T-cell (primary cell): ENCODE measurements at regions not wholly inside any gene's neighbourhood (a gene's known extent, or its start where the extent isn't known, plus 50 kb on each side); places are given as distances from the start of the nearest gene placed in this dataset.

Experiments used
- ATAC-seq, 4 experiments: fragments of 200-7000 bp in 3 of 4; fragments of 150-1000 bp in 1 of 4; cut with Tn5 transposase; replicated peaks in 1 of 4; 1 replicate in 3 of 4; 2 replicates in 1 of 4; pipeline ENCODE4 v1.10.0; 2021; ENCODE audit warnings: moderate library complexity in 3 of 4, mild to moderate bottlenecking in 2 of 4, moderate number of reproducible peaks in 1 of 4
- CTCF ChIA-PET, 2 donors: fragments of 300-600 bp; sonication (Branson Sonifier 250); formaldehyde crosslinking; loops; one replicate each; lab custom pipeline; 2022; ENCODE audit warnings: antibody characterized with exemption in 2 of 2; lab: Charles Lee
- POLR2A ChIA-PET, 2 donors: fragments of 300-600 bp; sonication (Branson Sonifier 250); formaldehyde crosslinking; loops; one replicate each; lab custom pipeline; 2022; ENCODE audit warnings: antibody characterized with exemption in 2 of 2; lab: Charles Lee
- DNase-seq, 35 experiments: peaks; one replicate each; pipeline versions ENCODE4 v3.0.0 to v3.0.0-alpha.2; 2013 to 2023
- H3K27ac ChIP-seq: one replicate; pipeline ENCODE4 v1.5.1; 2013; ENCODE audit warnings: low read length
- H3K27me3 ChIP-seq, 2 experiments: replicated peaks in 1 of 2; 1 replicate in 1 of 2; 2 replicates in 1 of 2; pipeline versions ENCODE4 v1.6.1 to v1.7.0; 2013; ENCODE audit warnings: low read length in 1 of 2, mixed read lengths in 1 of 2; ENCODE audit not compliant: control insufficient read depth in 2 of 2, insufficient read depth in 2 of 2; ENCODE audit errors: extremely low read depth in 1 of 2
- H3K36me3 ChIP-seq, 2 donors: 1 replicate in 1 of 2; 2 replicates in 1 of 2; pipeline versions ENCODE4 v1.6.1 to v1.7.0; 2013; ENCODE audit warnings: low read length in 1 of 2; ENCODE audit not compliant: control insufficient read depth in 2 of 2, insufficient read depth in 1 of 2; ENCODE audit errors: extremely low read depth in 1 of 2
- H3K4me1 ChIP-seq, 2 experiments: 1 replicate in 1 of 2; 2 replicates in 1 of 2; pipeline versions ENCODE4 v1.6.1 to v1.7.0; 2013; ENCODE audit warnings: low read length in 2 of 2, mixed read lengths in 1 of 2; ENCODE audit not compliant: insufficient read depth in 2 of 2, control insufficient read depth in 1 of 2; ENCODE audit errors: extremely low read depth in 1 of 2
- H3K4me3 ChIP-seq, 2 donors: 1 replicate in 1 of 2; 2 replicates in 1 of 2; pipeline versions ENCODE4 v1.5.1 to v1.7.0; 2013; ENCODE audit warnings: mild to moderate bottlenecking in 2 of 2, low read length in 1 of 2, moderate library complexity in 1 of 2; ENCODE audit not compliant: control insufficient read depth in 1 of 2; ENCODE audit errors: extremely low read depth in 1 of 2
- H3K9me3 ChIP-seq: 2 replicates; pipeline ENCODE4 v1.7.0; 2013
- H3K27ac Mint-ChIP-seq, 2 donors: one replicate each; pipeline ENCODE4 v1.8.0; 2020 to 2021; ENCODE audit warnings: mild to moderate bottlenecking in 2 of 2, mixed read lengths in 2 of 2
- H3K27me3 Mint-ChIP-seq, 2 donors: one replicate each; pipeline ENCODE4 v1.8.0; 2021 to 2022; ENCODE audit warnings: mixed read lengths in 2 of 2
- H3K36me3 Mint-ChIP-seq: one replicate; pipeline ENCODE4 v1.8.0; 2021; ENCODE audit warnings: mixed read lengths
- H3K4me1 Mint-ChIP-seq, 3 donors: one replicate each; pipeline ENCODE4 v1.8.0; 2020 to 2022; ENCODE audit warnings: mixed read lengths in 3 of 3, mild to moderate bottlenecking in 1 of 3
- H3K4me3 Mint-ChIP-seq, 3 donors: one replicate each; pipeline ENCODE4 v1.8.0; 2020 to 2022; ENCODE audit warnings: mild to moderate bottlenecking in 3 of 3, mixed read lengths in 3 of 3, moderate library complexity in 3 of 3
- H3K9me3 Mint-ChIP-seq, 3 donors: one replicate each; pipeline ENCODE4 v1.8.0; 2020 to 2022; ENCODE audit warnings: mixed read lengths in 3 of 3
- WGBS: methylation state at CpG from one replicate; pipeline ENCODE4 v1.1.5; 2013; ENCODE audit warnings: missing lambda C conversion rate; ENCODE audit not compliant: insufficient coverage; 5-methylcytosine and 5-hydroxymethylcytosine counted together

DNA sequence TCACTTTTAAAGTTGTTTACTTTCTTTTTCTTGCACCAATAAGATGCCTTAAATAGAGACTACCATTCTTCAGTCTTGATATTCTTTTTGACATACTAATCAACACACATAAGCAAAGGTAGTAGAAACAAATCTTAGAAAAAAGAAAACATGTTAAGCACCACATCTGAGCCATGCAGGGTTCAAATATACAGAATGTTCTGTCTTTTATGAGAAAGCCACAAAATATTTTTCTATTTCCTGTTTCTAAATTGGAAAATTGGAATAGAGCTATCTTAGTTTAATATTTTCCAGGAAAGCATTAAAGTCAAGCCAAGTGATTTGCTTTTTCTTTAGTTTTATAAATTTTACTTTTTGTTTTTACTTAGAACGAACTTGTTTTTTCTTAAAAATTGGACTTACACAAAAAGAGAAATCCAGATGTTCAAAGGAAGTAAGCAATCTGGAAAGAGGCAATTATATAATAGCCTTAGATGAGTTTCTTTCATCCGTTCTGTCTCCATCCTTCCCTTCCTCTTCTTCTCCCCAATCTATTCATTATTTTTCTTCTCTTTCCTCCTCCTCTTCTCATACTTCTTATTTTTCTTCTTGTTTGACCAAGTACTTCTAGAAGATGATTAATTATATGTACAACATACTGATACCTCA, 731.7 kb downstream of the SQOR start:
- Mint-ChIP-seq H3K4me1 (no peaks in the 10 kb centered on the region), H3K9me3 (peaks cover 7 to 26% (median 14%) of the 10 kb centered on the region in 3 donors), H3K36me3 (no peaks in the 10 kb centered on the region), H3K27me3 (peaks cover 0 to 2% of the 10 kb centered on the region in 2 donors), H3K4me3 (no peak overlapping the region), H3K27ac (no peak overlapping the region)
- CTCF ChIA-PET = no interaction called here
- H3K9me3 ChIP-seq = peaks cover 5% of the 10 kb centered on the region
- no peaks in the 10 kb centered on the region for H3K4me1 ChIP-seq
- H3K36me3 ChIP-seq = no peaks in the 10 kb centered on the region
- no peaks in the 10 kb centered on the region for H3K27me3 ChIP-seq
- POLR2A ChIA-PET = no interaction called here
- WGBS = no CpG with 5 or more reads among the region's 2 CpGs
- ATAC-seq (no peak), DNase-seq (no peak)
- H3K27ac ChIP-seq = no peak overlapping the region
- H3K4me3 ChIP-seq = no peak overlapping the region

DNA sequence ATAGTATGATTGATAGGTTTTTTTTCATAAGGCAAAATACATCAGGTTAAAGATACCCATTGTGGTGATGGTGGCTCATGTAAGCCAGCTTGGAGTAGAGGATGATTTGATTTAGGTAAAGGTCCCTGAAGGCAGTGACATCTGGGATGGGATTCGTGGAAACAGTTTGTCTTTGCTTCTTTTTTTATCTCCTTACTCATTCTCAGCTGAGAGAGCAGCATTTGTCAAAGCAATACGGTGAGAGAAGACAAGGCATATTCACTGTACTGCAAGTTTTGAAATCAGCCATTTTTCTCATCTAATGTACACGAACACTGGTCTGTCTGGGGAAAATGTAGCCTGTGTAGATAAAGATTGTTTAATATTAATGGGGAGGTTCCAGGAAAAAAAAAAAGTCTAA, 749.1 kb downstream of the SQOR start:
- no peak for DNase-seq
- Histone ChIP-seq H3K4me1 (no peaks in the 10 kb centered on the region), H3K4me3 (no peak overlapping the region), H3K27me3 (no peaks in the 10 kb centered on the region), H3K9me3 (no peaks in the 10 kb centered on the region), H3K27ac (no peak overlapping the region), H3K36me3 (no peaks in the 10 kb centered on the region)
- Mint-ChIP-seq H3K36me3 (no peaks in the 10 kb centered on the region), H3K4me1 (no peaks in the 10 kb centered on the region), H3K4me3 (no peak overlapping the region), H3K27me3 (no peaks in the 10 kb centered on the region), H3K9me3 (peaks cover 0 to 5% (median 4%) of the 10 kb centered on the region in 3 donors), H3K27ac (no peak overlapping the region)
- no peak for ATAC-seq
- WGBS = no CpG with 5 or more reads among the region's 3 CpGs
- ChIA-PET POLR2A (no interaction called here), CTCF (no interaction called here)

GRCh38 chr15:46386356-46386755, 751.5 kb downstream of the SQOR start:
- Histone ChIP-seq H3K27ac (no peak overlapping the region), H3K9me3 (no peaks in the 10 kb centered on the region), H3K36me3 (no peaks in the 10 kb centered on the region), H3K4me3 (no peak overlapping the region), H3K27me3 (no peaks in the 10 kb centered on the region), H3K4me1 (no peaks in the 10 kb centered on the region)
- ChIA-PET POLR2A (no interaction called here), CTCF (no interaction called here)
- Mint-ChIP-seq H3K27ac (no peak overlapping the region), H3K4me3 (no peak overlapping the region), H3K27me3 (no peaks in the 10 kb centered on the region), H3K9me3 (peaks cover 10 to 13% (median 13%) of the 10 kb centered on the region in 3 donors), H3K36me3 (no peaks in the 10 kb centered on the region), H3K4me1 (no peaks in the 10 kb centered on the region)
- ATAC-seq (no peak), DNase-seq (no peak)
- WGBS = no CpG with 5 or more reads among the region's 1 CpG

GRCh38 chr15:46389739-46390138, 754.9 kb downstream of the SQOR start:
- no peaks in the 10 kb centered on the region for H3K27me3 ChIP-seq
- Mint-ChIP-seq H3K36me3 (no peaks in the 10 kb centered on the region), H3K4me3 (no peak overlapping the region), H3K27ac (no peak overlapping the region), H3K9me3 (peaks cover 13 to 21% (median 19%) of the 10 kb centered on the region in 3 donors), H3K4me1 (no peaks in the 10 kb centered on the region), H3K27me3 (no peaks in the 10 kb centered on the region)
- CTCF ChIA-PET = no interaction called here
- POLR2A ChIA-PET = no interaction called here
- no peak for ATAC-seq
- peaks cover 2% of the 10 kb centered on the region for H3K9me3 ChIP-seq
- no CpG with 5 or more reads among the region's 4 CpGs for WGBS
- H3K4me3 ChIP-seq = no peak overlapping the region
- H3K27ac ChIP-seq = no peak overlapping the region
- H3K4me1 ChIP-seq = no peaks in the 10 kb centered on the region
- H3K36me3 ChIP-seq = no peaks in the 10 kb centered on the region
- no peak for DNase-seq

DNA sequence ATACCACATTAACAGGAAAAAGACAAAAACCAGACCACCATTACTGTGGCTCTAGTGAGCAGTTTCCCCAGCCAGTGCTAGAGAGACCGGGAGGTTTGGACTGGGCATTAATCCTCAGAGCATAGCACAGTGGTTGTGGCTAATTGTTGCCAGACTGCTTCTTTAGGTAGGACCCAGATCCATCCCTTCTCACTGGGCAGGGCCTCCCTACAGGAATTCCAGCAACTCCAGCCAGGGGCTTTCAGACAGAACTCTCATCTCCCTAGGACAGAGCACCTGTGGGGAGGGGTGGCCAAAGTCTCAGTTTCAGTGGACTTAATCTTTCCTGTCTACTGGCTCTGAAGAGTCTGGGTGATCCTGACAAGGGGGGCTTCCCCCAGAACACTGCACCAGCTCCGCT, 759.6 kb downstream of the SQOR start:
- Histone ChIP-seq H3K9me3 (peaks cover 2% of the 10 kb centered on the region), H3K27ac (no peak overlapping the region), H3K27me3 (no peaks in the 10 kb centered on the region), H3K4me1 (no peaks in the 10 kb centered on the region), H3K36me3 (no peaks in the 10 kb centered on the region), H3K4me3 (no peak overlapping the region)
- Mint-ChIP-seq H3K27me3 (no peaks in the 10 kb centered on the region), H3K4me1 (no peaks in the 10 kb centered on the region), H3K27ac (no peak overlapping the region), H3K4me3 (no peak overlapping the region), H3K9me3 (peaks cover 15 to 32% (median 20%) of the 10 kb centered on the region in 3 donors), H3K36me3 (no peaks in the 10 kb centered on the region)
- POLR2A ChIA-PET = no interaction called here
- DNase-seq (no peak), ATAC-seq (no peak)
- WGBS = no CpG with 5 or more reads among the region's 2 CpGs
- CTCF ChIA-PET = no interaction called here

DNA sequence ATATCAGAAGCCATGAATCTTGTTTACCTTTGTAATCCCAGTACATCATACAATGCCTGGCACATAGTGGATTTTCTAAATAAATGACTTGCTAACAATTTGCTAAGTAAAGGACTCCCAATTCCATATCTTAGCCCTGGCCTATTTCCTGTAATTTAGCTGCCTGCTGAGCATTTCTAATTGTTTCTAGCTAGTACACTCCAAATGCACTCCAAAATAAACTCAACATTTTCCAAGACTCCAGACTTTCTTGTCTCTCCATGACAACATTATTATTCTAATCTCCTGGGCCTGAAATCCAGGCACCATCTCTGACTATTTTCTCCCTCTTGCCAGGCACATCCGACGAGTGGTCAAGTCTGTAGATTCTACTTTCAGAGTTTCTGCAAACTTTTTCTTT, 773.5 kb downstream of the SQOR start:
- no peaks in the 10 kb centered on the region for H3K27me3 Mint-ChIP-seq
- H3K4me3 Mint-ChIP-seq = no peak overlapping the region
- DNase-seq (no peak), ATAC-seq (no peak)
- ChIA-PET CTCF (no interaction called here), POLR2A (no interaction called here)
- WGBS = no CpG with 5 or more reads among the region's 2 CpGs
- peaks cover 0 to 6% (median 0%) of the 10 kb centered on the region in 3 donors for H3K9me3 Mint-ChIP-seq
- no peaks in the 10 kb centered on the region for H3K36me3 Mint-ChIP-seq
- H3K4me3 ChIP-seq = no peak overlapping the region
- no peaks in the 10 kb centered on the region for H3K9me3 ChIP-seq
- H3K4me1 ChIP-seq = no peaks in the 10 kb centered on the region
- no peaks in the 10 kb centered on the region for H3K27me3 ChIP-seq
- no peak overlapping the region for H3K27ac Mint-ChIP-seq
- no peaks in the 10 kb centered on the region for H3K4me1 Mint-ChIP-seq
- H3K27ac ChIP-seq = no peak overlapping the region
- H3K36me3 ChIP-seq = no peaks in the 10 kb centered on the region
